ENCODE measurements at regions not wholly inside any gene's neighbourhood (a gene's known extent, or its start where the extent isn't known, plus 50 kb on each side); places are given as distances from the start of the nearest gene placed in this dataset.

GRCh38 chr17:79407385-79407784, 203.5 kb downstream of the RBFOX3 start:
- TF ChIP-seq CTCF (conservative IDR thresholded peaks at IDR 0.05) (no peak), EZH2 (IDR thresholded peaks at IDR 0.05; ENCODE audit: low read depth) (no peak)
- no peaks in the 10 kb centered on the region for H3K79me2 ChIP-seq (ENCODE audit: low read depth)
- CTCF ChIA-PET: no interaction called here
- peaks cover 79% of the 10 kb centered on the region for H3K27me3 ChIP-seq (ENCODE audit: insufficient read depth, low read depth)
- no peaks in the 10 kb centered on the region for H3K9me3 ChIP-seq (ENCODE audit: insufficient read depth, low read depth)
- intact Hi-C loops (cut with micrococcal nuclease; ENCODE audit: unreplicated experiment): no loop called here
- no peak overlapping the region for H2AFZ ChIP-seq
- H3K4me1 ChIP-seq (replicated peaks; ENCODE audit: insufficient read depth): no peaks in the 10 kb centered on the region
- H3K4me2 ChIP-seq: no peak overlapping the region
- H3F3A ChIP-seq (ENCODE audit: insufficient read depth, low read depth): peaks cover 4% of the 10 kb centered on the region; the same call in 1 of the 2 replicates
- no peaks in the 10 kb centered on the region for H3K36me3 ChIP-seq (ENCODE audit: low read depth)
- no peaks in the 10 kb centered on the region for H4K20me1 ChIP-seq (ENCODE audit: insufficient read depth)
- POLR2A ChIA-PET (ENCODE audit: unreplicated experiment): no interaction called here
- no peak for DNase-seq
- H3K4me3 ChIP-seq: no peak overlapping the region
- BruUV-seq (replicated peaks): no TSS peak
- H3K9me2 ChIP-seq (ENCODE audit: insufficient read depth): no peaks in the 10 kb centered on the region
- H3K27ac ChIP-seq: no peak overlapping the region

- TF ChIP-seq CTCF (conservative IDR thresholded peaks at IDR 0.05) (no peak), EZH2 (IDR thresholded peaks at IDR 0.05; ENCODE audit: low read depth) (0 out of 2 replicates have a peak, but pooled peaks have one; percentile 65)
- no peak overlapping the region for H3K27ac ChIP-seq
- H3K9me3 ChIP-seq (ENCODE audit: insufficient read depth, low read depth): no peaks in the 10 kb centered on the region
- no peaks in the 10 kb centered on the region for H3K79me2 ChIP-seq (ENCODE audit: low read depth)
- no TSS peak for BruUV-seq (replicated peaks)
- H3K4me1 ChIP-seq (replicated peaks; ENCODE audit: insufficient read depth): no peaks in the 10 kb centered on the region
- intact Hi-C loops (cut with micrococcal nuclease; ENCODE audit: unreplicated experiment): no loop called here
- no peak for DNase-seq
- no peak overlapping the region for H3K4me3 ChIP-seq
- H3K27me3 ChIP-seq (ENCODE audit: insufficient read depth, low read depth): peaks cover 77% of the 10 kb centered on the region
- POLR2A ChIA-PET (ENCODE audit: unreplicated experiment): no interaction called here
- no peak overlapping the region for H2AFZ ChIP-seq
- no peak overlapping the region for H3K4me2 ChIP-seq
- no peaks in the 10 kb centered on the region for H3K9me2 ChIP-seq (ENCODE audit: insufficient read depth)
- H4K20me1 ChIP-seq (ENCODE audit: insufficient read depth): no peaks in the 10 kb centered on the region
- H3F3A ChIP-seq (ENCODE audit: insufficient read depth, low read depth): no peaks in the 10 kb centered on the region
- H3K36me3 ChIP-seq (ENCODE audit: low read depth): no peaks in the 10 kb centered on the region
- CTCF ChIA-PET: interaction anchor here (0.6 kb wide), 1 partner anchor 39 kb away, joined by 3 read pairs; no protein-coding TSS in a partner anchor
Measured at GRCh38 chr17:79406316-79406715, 204.5 kb downstream of the RBFOX3 start.

GRCh38 chr17:79405823-79406222, 205.0 kb downstream of the RBFOX3 start:
- Histone ChIP-seq H3K4me1 (replicated peaks; ENCODE audit: insufficient read depth) (no peaks in the 10 kb centered on the region), H3F3A (ENCODE audit: insufficient read depth, low read depth) (no peaks in the 10 kb centered on the region), H3K27me3 (ENCODE audit: insufficient read depth, low read depth) (peaks cover 73% of the 10 kb centered on the region), H2AFZ (no peak overlapping the region), H3K27ac (no peak overlapping the region), H3K9me3 (ENCODE audit: insufficient read depth, low read depth) (no peaks in the 10 kb centered on the region), H3K79me2 (ENCODE audit: low read depth) (no peaks in the 10 kb centered on the region), H3K4me3 (no peak overlapping the region), H3K9me2 (ENCODE audit: insufficient read depth) (no peaks in the 10 kb centered on the region), H3K36me3 (ENCODE audit: low read depth) (no peaks in the 10 kb centered on the region), H4K20me1 (ENCODE audit: insufficient read depth) (no peaks in the 10 kb centered on the region), H3K4me2 (no peak overlapping the region)
- CTCF ChIA-PET: no interaction called here
- DNase-seq: no peak
- intact Hi-C loops (cut with micrococcal nuclease; ENCODE audit: unreplicated experiment): no loop called here
- BruUV-seq (replicated peaks): no TSS peak
- TF ChIP-seq EZH2 (IDR thresholded peaks at IDR 0.05; ENCODE audit: low read depth) (no peak), CTCF (conservative IDR thresholded peaks at IDR 0.05) (no peak)
- POLR2A ChIA-PET (ENCODE audit: unreplicated experiment): interaction anchor here (0.5 kb wide), 1 partner anchor 1655 kb away, joined by 3 read pairs; no protein-coding TSS in a partner anchor
